SK-N-SH (cell line): ENCODE measurements at regions not wholly inside any gene's neighbourhood (a gene's known extent, or its start where the extent isn't known, plus 50 kb on each side); places are given as distances from the start of the nearest gene placed in this dataset.

Source experiments
- CTCF ChIA-PET: fragments of 300-600, 350-600 bp; formaldehyde crosslinking; extraction: SDS; loops from one replicate; lab custom pipeline; 2021; lab: Yijun Ruan, JAX
- POLR2A ChIA-PET: fragments of 350-600 bp; sonication (Branson Sonifier 250); formaldehyde crosslinking; extraction: SDS; loops from one replicate; lab custom pipeline; 2020; ENCODE audit warnings: antibody characterized with exemption, inconsistent platforms; lab: Yijun Ruan, JAX
- DNase-seq: peaks from one replicate; pipeline ENCODE4 v3.0.0; 2012
- H2AFZ ChIP-seq: fragments of 200-600 bp; sonication (generic); 2 replicates; pipeline ENCODE4 v1.8.1; 2016; ENCODE audit warnings: antibody characterized with exemption, mild to moderate bottlenecking, low read depth
- H3F3A ChIP-seq: fragments of 200-600 bp; sonication (generic); replicated peaks from 2 replicates; pipeline ENCODE3; 2016; ENCODE audit warnings: antibody characterized with exemption, mild to moderate bottlenecking; ENCODE audit not compliant: insufficient read depth
- H3K27ac ChIP-seq, 2 experiments: fragments of 200-500 bp in 1 of 2; fragments of 200-600 bp in 1 of 2; sonication (Bioruptor generic) in 1 of 2; sonication (generic), shearing (Covaris generic) in 1 of 2; 2 replicates each; pipeline versions ENCODE4 v1.5.1 to v1.6.1; 2014 to 2016; ENCODE audit warnings: low read depth in 2 of 2, inconsistent platforms in 1 of 2, low read length in 1 of 2, mild to moderate bottlenecking in 1 of 2, mixed read lengths in 1 of 2
- H3K27me3 ChIP-seq: fragments of 200-600 bp; sonication (generic), shearing (Covaris generic); 2 replicates; pipeline ENCODE4 v1.6.1; 2016; ENCODE audit warnings: mixed run types; ENCODE audit not compliant: insufficient read depth
- H3K36me3 ChIP-seq, 2 experiments: fragments of 200-500 bp in 1 of 2; fragments of 200-600 bp in 1 of 2; sonication (Bioruptor generic) in 1 of 2; sonication (generic) in 1 of 2; replicated peaks in 1 of 2; 2 replicates each; pipeline versions ENCODE3 to v1.5.1; 2014 to 2016; ENCODE audit warnings: low read length in 1 of 2, mild to moderate bottlenecking in 1 of 2; ENCODE audit not compliant: insufficient read depth in 2 of 2, control insufficient read depth in 1 of 2
- H3K4me1 ChIP-seq, 2 experiments: fragments of 200-500 bp in 1 of 2; fragments of 200-600 bp in 1 of 2; sonication (Bioruptor generic) in 1 of 2; sonication (generic), shearing (Covaris generic) in 1 of 2; 2 replicates each; pipeline versions ENCODE4 v1.5.1 to v1.6.1; 2014 to 2016; ENCODE audit warnings: low read depth in 1 of 2, low read length in 1 of 2, mixed run types in 1 of 2; ENCODE audit not compliant: insufficient read depth in 2 of 2, control insufficient read depth in 1 of 2
- H3K4me2 ChIP-seq: fragments of 200-600 bp; sonication (generic), shearing (Covaris generic); 2 replicates; pipeline ENCODE4 v1.6.1; 2017; ENCODE audit warnings: mixed run types
- H3K4me3 ChIP-seq, 2 experiments: fragments of 200-500 bp in 1 of 2; fragments of 200-600 bp in 1 of 2; sonication (Bioruptor generic) in 1 of 2; sonication (generic), shearing (Covaris generic) in 1 of 2; 2 replicates each; pipeline versions ENCODE4 v1.5.1 to v1.8.1; 2014 to 2016; ENCODE audit warnings: low read depth in 2 of 2, inconsistent platforms in 1 of 2, low read length in 1 of 2, mild to moderate bottlenecking in 1 of 2, mixed read lengths in 1 of 2, moderate library complexity in 1 of 2
- H3K79me2 ChIP-seq: fragments of 200-600 bp; sonication (generic); 2 replicates; pipeline ENCODE4 v1.8.1; 2017; ENCODE audit warnings: mild to moderate bottlenecking; ENCODE audit not compliant: insufficient read depth
- H3K9ac ChIP-seq: fragments of 200-600 bp; sonication (generic); 2 replicates; pipeline ENCODE4 v1.6.1; 2017; ENCODE audit warnings: mixed run types
- H3K9me2 ChIP-seq: fragments of 200-600 bp; sonication (generic); 2 replicates; pipeline ENCODE4 v1.6.1; 2017; ENCODE audit warnings: mixed run types
- H3K9me3 ChIP-seq: fragments of 200-600 bp; sonication (generic); 2 replicates; pipeline ENCODE4 v1.6.1; 2017; ENCODE audit warnings: mixed run types, mild to moderate bottlenecking, moderate library complexity
- H4K20me1 ChIP-seq: fragments of 200-600 bp; sonication (generic); 2 replicates; pipeline ENCODE4 v1.6.1; 2017; ENCODE audit warnings: mild to moderate bottlenecking, mixed run types; ENCODE audit not compliant: insufficient read depth
- JUND ChIP-seq: IDR thresholded peaks from 2 replicates; pipeline ENCODE4 v1.4.0; 2012
- NFIC ChIP-seq: IDR thresholded peaks from 2 replicates; pipeline ENCODE4 v1.4.0; 2012; ENCODE audit warnings: borderline replicate concordance
- SIN3A ChIP-seq: IDR thresholded peaks from 2 replicates; pipeline ENCODE4 v1.6.1; 2012; ENCODE audit warnings: low read depth, mild to moderate bottlenecking, low read length, moderate library complexity, borderline replicate concordance
- TCF12 ChIP-seq: IDR thresholded peaks from 2 replicates; pipeline ENCODE4 v1.4.0; 2012
- TEAD4 ChIP-seq: IDR thresholded peaks from 2 replicates; pipeline ENCODE4 v1.4.0; 2012; ENCODE audit warnings: mild to moderate bottlenecking, borderline replicate concordance; ENCODE audit not compliant: insufficient read depth
- YY1 ChIP-seq: IDR thresholded peaks from 2 replicates; pipeline ENCODE4 v1.4.0; 2012; ENCODE audit warnings: low read depth, mild to moderate bottlenecking
- WGBS: methylation state at CpG from one replicate; pipeline ENCODE4 v1.1.6; 2017; ENCODE audit warnings: low lambda C conversion rate; 5-methylcytosine and 5-hydroxymethylcytosine counted together
- TF ChIP-seq, protein P1 (sequence below): IDR thresholded peaks from 2 replicates; pipeline ENCODE4 v1.6.1; 2012; ENCODE audit warnings: mild to moderate bottlenecking, low read depth, low read length, moderate library complexity
- TF ChIP-seq, protein P2 (sequence below): IDR thresholded peaks from 2 replicates; pipeline ENCODE4 v1.4.0; 2012; ENCODE audit warnings: low read depth, borderline replicate concordance

DNA sequence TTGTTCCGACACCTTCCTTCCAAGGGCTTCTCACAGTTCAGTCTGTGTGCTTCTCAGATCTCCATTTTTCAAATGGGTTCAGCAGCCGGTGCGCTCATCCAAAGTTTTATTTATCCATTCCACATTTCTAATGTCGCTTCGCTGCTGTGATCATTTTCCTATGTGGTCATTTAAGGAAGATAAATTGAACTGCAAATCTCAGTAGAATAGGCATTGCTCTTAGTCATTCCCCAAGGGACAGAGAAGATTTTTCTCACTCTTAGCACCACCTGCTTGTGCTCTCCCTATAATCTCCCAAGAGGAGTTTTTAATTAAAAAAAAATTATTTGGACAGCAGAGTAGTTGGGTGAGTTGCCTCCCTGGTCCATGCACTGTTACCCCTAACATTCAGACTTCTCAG, 278.9 kb upstream of the GATB start (continued):
- no peak for TF ChIP-seq SIN3A
- TF ChIP-seq, protein P1, sequence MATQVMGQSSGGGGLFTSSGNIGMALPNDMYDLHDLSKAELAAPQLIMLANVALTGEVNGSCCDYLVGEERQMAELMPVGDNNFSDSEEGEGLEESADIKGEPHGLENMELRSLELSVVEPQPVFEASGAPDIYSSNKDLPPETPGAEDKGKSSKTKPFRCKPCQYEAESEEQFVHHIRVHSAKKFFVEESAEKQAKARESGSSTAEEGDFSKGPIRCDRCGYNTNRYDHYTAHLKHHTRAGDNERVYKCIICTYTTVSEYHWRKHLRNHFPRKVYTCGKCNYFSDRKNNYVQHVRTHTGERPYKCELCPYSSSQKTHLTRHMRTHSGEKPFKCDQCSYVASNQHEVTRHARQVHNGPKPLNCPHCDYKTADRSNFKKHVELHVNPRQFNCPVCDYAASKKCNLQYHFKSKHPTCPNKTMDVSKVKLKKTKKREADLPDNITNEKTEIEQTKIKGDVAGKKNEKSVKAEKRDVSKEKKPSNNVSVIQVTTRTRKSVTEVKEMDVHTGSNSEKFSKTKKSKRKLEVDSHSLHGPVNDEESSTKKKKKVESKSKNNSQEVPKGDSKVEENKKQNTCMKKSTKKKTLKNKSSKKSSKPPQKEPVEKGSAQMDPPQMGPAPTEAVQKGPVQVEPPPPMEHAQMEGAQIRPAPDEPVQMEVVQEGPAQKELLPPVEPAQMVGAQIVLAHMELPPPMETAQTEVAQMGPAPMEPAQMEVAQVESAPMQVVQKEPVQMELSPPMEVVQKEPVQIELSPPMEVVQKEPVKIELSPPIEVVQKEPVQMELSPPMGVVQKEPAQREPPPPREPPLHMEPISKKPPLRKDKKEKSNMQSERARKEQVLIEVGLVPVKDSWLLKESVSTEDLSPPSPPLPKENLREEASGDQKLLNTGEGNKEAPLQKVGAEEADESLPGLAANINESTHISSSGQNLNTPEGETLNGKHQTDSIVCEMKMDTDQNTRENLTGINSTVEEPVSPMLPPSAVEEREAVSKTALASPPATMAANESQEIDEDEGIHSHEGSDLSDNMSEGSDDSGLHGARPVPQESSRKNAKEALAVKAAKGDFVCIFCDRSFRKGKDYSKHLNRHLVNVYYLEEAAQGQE = no peak
- TF ChIP-seq, protein P2, sequence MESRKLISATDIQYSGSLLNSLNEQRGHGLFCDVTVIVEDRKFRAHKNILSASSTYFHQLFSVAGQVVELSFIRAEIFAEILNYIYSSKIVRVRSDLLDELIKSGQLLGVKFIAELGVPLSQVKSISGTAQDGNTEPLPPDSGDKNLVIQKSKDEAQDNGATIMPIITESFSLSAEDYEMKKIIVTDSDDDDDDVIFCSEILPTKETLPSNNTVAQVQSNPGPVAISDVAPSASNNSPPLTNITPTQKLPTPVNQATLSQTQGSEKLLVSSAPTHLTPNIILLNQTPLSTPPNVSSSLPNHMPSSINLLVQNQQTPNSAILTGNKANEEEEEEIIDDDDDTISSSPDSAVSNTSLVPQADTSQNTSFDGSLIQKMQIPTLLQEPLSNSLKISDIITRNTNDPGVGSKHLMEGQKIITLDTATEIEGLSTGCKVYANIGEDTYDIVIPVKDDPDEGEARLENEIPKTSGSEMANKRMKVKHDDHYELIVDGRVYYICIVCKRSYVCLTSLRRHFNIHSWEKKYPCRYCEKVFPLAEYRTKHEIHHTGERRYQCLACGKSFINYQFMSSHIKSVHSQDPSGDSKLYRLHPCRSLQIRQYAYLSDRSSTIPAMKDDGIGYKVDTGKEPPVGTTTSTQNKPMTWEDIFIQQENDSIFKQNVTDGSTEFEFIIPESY = no peak
- TF ChIP-seq JUND = no peak
- TF ChIP-seq TEAD4 = no peak
- no peak for TF ChIP-seq TCF12

DNA sequence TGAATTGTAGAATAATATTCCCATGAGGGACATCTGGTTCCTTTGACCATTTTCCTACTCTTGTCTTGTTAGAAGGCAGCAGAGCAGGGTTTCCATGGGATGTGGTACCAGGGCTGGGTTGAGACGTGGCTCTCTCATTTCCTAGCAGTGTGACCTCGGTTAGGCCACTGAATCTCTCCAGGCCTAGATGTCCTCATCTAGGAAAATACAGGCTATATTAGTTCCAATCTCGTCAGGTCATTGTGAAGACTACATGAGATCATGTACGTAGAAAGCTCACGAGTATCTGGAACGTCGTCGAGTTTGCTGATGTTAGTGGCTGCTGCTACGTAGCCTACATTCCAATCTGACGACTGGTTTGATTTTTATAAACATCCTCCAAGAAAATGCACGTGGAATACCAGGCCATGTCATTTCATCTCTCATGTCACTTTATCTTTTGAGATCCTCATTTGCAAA, 278.2 kb upstream of the GATB start:
- H3K9ac ChIP-seq = no peak overlapping the region
- no peaks in the 10 kb centered on the region for H3K27me3 ChIP-seq
- no peaks in the 10 kb centered on the region for H3F3A ChIP-seq
- TF ChIP-seq NFIC (no peak), JUND (no peak), YY1 (no peak)
- TF ChIP-seq, protein P1 = no peak
- TF ChIP-seq, all 33 proteins: peak for 0
- no peaks in the 10 kb centered on the region; a peak in 1 of 4 replicates for H3K4me1 ChIP-seq
- H4K20me1 ChIP-seq = no peaks in the 10 kb centered on the region
- H3K36me3 ChIP-seq = no peaks in the 10 kb centered on the region
- POLR2A ChIA-PET = no interaction called here
- WGBS = 75% methylated on average over 11 of the region's 11 CpGs
- no peaks in the 10 kb centered on the region for H3K9me3 ChIP-seq
- DNase-seq = no peak
- no peak overlapping the region for H3K4me2 ChIP-seq
- CTCF ChIA-PET = no interaction called here
- H3K27ac ChIP-seq = no peak overlapping the region
- H3K79me2 ChIP-seq = no peaks in the 10 kb centered on the region
- no peak overlapping the region for H2AFZ ChIP-seq
- no peaks in the 10 kb centered on the region for H3K9me2 ChIP-seq
- H3K4me3 ChIP-seq = no peak overlapping the region
